Heart right ventricle (tissue), 16 donors: ENCODE measurements at regions not wholly inside any gene's neighbourhood (a gene's known extent, or its start where the extent isn't known, plus 50 kb on each side); places are given as distances from the start of the nearest gene placed in this dataset.

Experiments used
- ATAC-seq, 8 donors: fragments of 200-7000 bp; cut with Tn5 transposase; one replicate each; pipeline ENCODE4 v1.9.1; 2020; ENCODE audit warnings: mild to moderate bottlenecking in 8 of 8, moderate library complexity in 8 of 8, moderate number of reproducible peaks in 1 of 8
- DNase-seq, 2 donors: peaks; one replicate each; pipeline ENCODE4 v3.0.0-alpha.2; 2020
- H3K27ac ChIP-seq, 10 donors: fragments of 200-600 bp; sonication (generic) in 2 of 10; one replicate each; pipeline versions ENCODE4 v1.5.0 to v1.8.0; 2020 to 2022; ENCODE audit warnings: mild to moderate bottlenecking in 3 of 10
- H3K27me3 ChIP-seq, 7 donors: fragments of 200-600 bp; one replicate each; pipeline ENCODE4 v1.8.0; 2021 to 2022; ENCODE audit warnings: mild to moderate bottlenecking in 2 of 7
- H3K36me3 ChIP-seq, 9 donors: fragments of 200-600 bp; sonication (generic) in 1 of 9; one replicate each; pipeline versions ENCODE4 v1.5.0 to v1.8.0; 2020 to 2022; ENCODE audit warnings: mild to moderate bottlenecking in 2 of 9
- H3K4me1 ChIP-seq, 9 donors: fragments of 200-600 bp; sonication (generic) in 1 of 9; one replicate each; pipeline versions ENCODE4 v1.5.0 to v1.8.0; 2020 to 2022; ENCODE audit warnings: mild to moderate bottlenecking in 4 of 9
- H3K4me3 ChIP-seq, 10 donors: fragments of 200-600 bp; sonication (generic) in 2 of 10; one replicate each; pipeline versions ENCODE4 v1.5.0 to v1.8.0; 2020 to 2022; ENCODE audit warnings: mild to moderate bottlenecking in 7 of 10, moderate library complexity in 2 of 10
- H3K9me3 ChIP-seq, 11 donors: fragments of 200-600 bp in 10 of 11; sonication (generic) in 2 of 11; one replicate each; pipeline versions ENCODE4 v1.5.0 to v1.8.0; 2013 to 2022; ENCODE audit warnings: mild to moderate bottlenecking in 2 of 11, control low read depth in 1 of 11, moderate library complexity in 1 of 11
- CTCF ChIP-seq, 9 donors: fragments of 200-600 bp; sonication (generic) in 2 of 9; IDR thresholded peaks; one replicate each; pipeline versions ENCODE4 v1.5.0 to v1.8.0; 2021 to 2022; ENCODE audit warnings: antibody characterized with exemption in 9 of 9, mild to moderate bottlenecking in 5 of 9, moderate library complexity in 1 of 9
- WGBS, 2 donors: extraction: QIAGEN DNeasy Blood & Tissue Kit; methylation state at CpG; one replicate each; pipeline ENCODE4 v1.1.7; 2013; ENCODE audit warnings: inconsistent platforms in 1 of 2; 5-methylcytosine and 5-hydroxymethylcytosine counted together
- intact Hi-C, 10 donors: fragments of 100-400 bp; cut with DNase I; formaldehyde crosslinking; loops; one replicate each; pipeline versions ENCODE4 v1.11.1 to v1.14.2; 2022
- donor health status: Arrhythmogenic right ventricular cardiomyopathy.
- donor health status: ischemic (EF 13 %, LVEDD 7.1; RV severe dilation, severe dysfunction).
- donor health status: healthy with polysubstance abuse.
- donor health status: DM: no; HTN: yes; CAD: no.
- donor health status: DM: no; HTN: no; CAD: no.
- donor health status: ischemic (EF 25% LVEDD 6.9; RV normal size, moderate dysfunction).
- donor health status: ischemic (EF 25% LVEDD 5.7; RV mildly dilated, moderate dysfunction).
- donor health status: healthy.
- donor health status: DM: yes; HTN: yes; CAD: no.
- donor health status: Ischemic cardiomyopathy.
- donor health status: ischemic (EF 35%, LVEDD 5.7; RV mildly dilated, moderate dysfunction).
- donor health status: nonischemic (EF 11% LVEDD 7.7; RV severe dilation, severe dysfunction).
- donor health status: DM: yes; HTN: yes; CAD: no.
- donor health status: PGD.
- donor health status: ischemic (EF 29% LVEDD 5.4; RV normal size, mild dysfunction).
- donor health status: nonischemic (EF 23%, LVEDD 6.1; RV moderate dilation, normal function).

GRCh38 chr1:53381790-53382401, 54.0 kb upstream of the LRP8 start:
- 66 to 76% methylated on average over 8 of the region's 8 CpGs for WGBS, 2 donors
- Histone ChIP-seq H3K27me3 (peaks cover 0 to 49% (median 9%) of the 10 kb centered on the region in 7 donors), H3K27ac (no peak overlapping the region), H3K9me3 (peaks cover 0 to 2% (median 0%) of the 10 kb centered on the region in 11 donors), H3K4me3 (no peak overlapping the region), H3K36me3 (no peaks in the 10 kb centered on the region), H3K4me1 (peaks cover 0 to 4% (median 0%) of the 10 kb centered on the region in 9 donors)
- intact Hi-C loops, result no loop called here
- no peak for TF ChIP-seq CTCF (IDR thresholded peaks at IDR 0.05)
- no peak for ATAC-seq
- no peak for DNase-seq

DNA sequence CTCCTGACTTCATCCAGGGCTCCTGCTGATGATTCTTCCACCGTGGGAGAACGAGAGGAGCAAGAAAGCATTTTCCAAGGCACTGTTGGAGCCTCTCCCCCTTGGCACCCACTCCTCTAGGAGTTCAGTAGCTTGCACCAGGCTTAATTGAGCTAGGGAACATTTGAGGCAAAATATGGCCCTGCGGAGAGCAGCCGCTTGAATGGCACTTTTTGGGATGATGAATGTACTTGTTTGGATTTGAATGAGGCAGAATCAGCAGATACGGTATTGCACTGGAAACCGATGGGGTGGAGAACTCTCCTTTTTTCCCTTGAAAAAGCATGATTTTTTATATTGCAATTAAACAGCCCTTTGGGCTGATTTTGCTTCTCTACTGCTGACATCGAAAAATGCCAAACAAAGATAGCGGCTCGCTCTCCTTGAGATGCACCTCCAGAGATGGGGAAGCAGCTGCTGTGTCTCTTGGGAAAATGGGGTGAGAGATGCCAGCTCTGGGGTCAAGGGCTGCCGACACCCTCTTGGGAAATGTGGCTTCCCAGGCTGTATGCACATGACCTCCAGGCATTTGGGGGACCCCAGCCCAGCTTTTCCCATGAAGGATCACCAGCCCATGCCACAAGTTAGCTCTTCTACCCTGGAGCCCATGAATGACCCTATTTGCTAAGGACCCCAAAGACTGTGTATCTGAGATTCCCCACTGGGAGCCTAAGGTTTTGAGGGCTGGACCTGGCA, 55.4 kb upstream of the LRP8 start:
- peaks cover 0 to 4% (median 0%) of the 10 kb centered on the region in 9 donors for H3K4me1 ChIP-seq
- ATAC-seq (no peak), DNase-seq (no peak)
- TF ChIP-seq CTCF (IDR thresholded peaks at IDR 0.05), result no peak
- intact Hi-C loops, result no loop called here
- no peak overlapping the region for H3K27ac ChIP-seq
- H3K36me3 ChIP-seq, result no peaks in the 10 kb centered on the region
- H3K4me3 ChIP-seq, result no peak overlapping the region
- 78 to 85% methylated on average over 10 of the region's 10 CpGs for WGBS, 2 donors
- H3K9me3 ChIP-seq, result peaks cover 0 to 12% (median 0%) of the 10 kb centered on the region in 11 donors
- peaks cover 0 to 43% (median 9%) of the 10 kb centered on the region in 7 donors for H3K27me3 ChIP-seq

- peaks cover 0 to 38% (median 9%) of the 10 kb centered on the region in 7 donors for H3K27me3 ChIP-seq
- intact Hi-C loops, result no loop called here
- H3K4me3 ChIP-seq, result no peak overlapping the region
- ATAC-seq (no peak), DNase-seq (no peak)
- no peak for TF ChIP-seq CTCF (IDR thresholded peaks at IDR 0.05)
- no peaks in the 10 kb centered on the region for H3K36me3 ChIP-seq
- H3K27ac ChIP-seq, result no peak overlapping the region
- peaks cover 0 to 4% (median 0%) of the 10 kb centered on the region in 9 donors for H3K4me1 ChIP-seq
- peaks cover 0 to 12% (median 0%) of the 10 kb centered on the region in 11 donors for H3K9me3 ChIP-seq
- WGBS, 2 donors, result 79 to 86% methylated on average over 3 of the region's 3 CpGs
Measured at GRCh38 chr1:53384796-53385195, 56.9 kb upstream of the LRP8 start.

GRCh38 chr1:53385276-53386225, 57.7 kb upstream of the LRP8 start:
- no peak for TF ChIP-seq CTCF (IDR thresholded peaks at IDR 0.05)
- no peak overlapping the region for H3K4me3 ChIP-seq
- H3K4me1 ChIP-seq, result peaks cover 0 to 8% (median 0%) of the 10 kb centered on the region in 9 donors
- intact Hi-C loops, result no loop called here
- WGBS, 2 donors, result 61 to 71% methylated on average over 11 of the region's 11 CpGs
- no peaks in the 10 kb centered on the region for H3K36me3 ChIP-seq
- H3K27ac ChIP-seq, result no peak overlapping the region
- DNase-seq, result no peak
- ATAC-seq, result no peak
- H3K9me3 ChIP-seq, result peaks cover 0 to 12% (median 0%) of the 10 kb centered on the region in 11 donors
- H3K27me3 ChIP-seq, result peaks cover 0 to 37% (median 9%) of the 10 kb centered on the region in 7 donors
